Thymus (tissue), 11 donors: ENCODE measurements at regions not wholly inside any gene's neighbourhood (a gene's known extent, or its start where the extent isn't known, plus 50 kb on each side); places are given as distances from the start of the nearest gene placed in this dataset.

Source experiments
- DNase-seq, 9 donors: peaks; one replicate each; pipeline ENCODE4 v3.0.0-alpha.2; 2013; ENCODE audit warnings: low spot score in 9 of 9, low read depth in 6 of 9, missing footprints in 1 of 9
- H3K27ac ChIP-seq, 2 donors: one replicate each; pipeline ENCODE4 v1.5.1; 2013; ENCODE audit warnings: control low read depth in 1 of 2, low read depth in 1 of 2, low read length in 1 of 2, mild to moderate bottlenecking in 1 of 2, moderate library complexity in 1 of 2
- H3K27me3 ChIP-seq, 2 donors: one replicate each; pipeline ENCODE4 v1.5.1; 2013; ENCODE audit warnings: low read length in 1 of 2; ENCODE audit not compliant: control insufficient read depth in 2 of 2, insufficient read depth in 1 of 2
- H3K36me3 ChIP-seq, 2 donors: one replicate each; pipeline ENCODE4 v1.5.1; 2013; ENCODE audit warnings: low read length in 1 of 2, mild to moderate bottlenecking in 1 of 2, moderate library complexity in 1 of 2; ENCODE audit not compliant: control insufficient read depth in 2 of 2, insufficient read depth in 2 of 2
- H3K4me1 ChIP-seq, 2 donors: one replicate each; pipeline ENCODE4 v1.5.1; 2013; ENCODE audit warnings: low read length in 2 of 2; ENCODE audit not compliant: control insufficient read depth in 2 of 2, insufficient read depth in 2 of 2
- H3K4me3 ChIP-seq, 2 donors: one replicate each; pipeline ENCODE4 v1.5.1; 2013; ENCODE audit warnings: low read length in 2 of 2, control low read depth in 1 of 2, mild to moderate bottlenecking in 1 of 2
- H3K9me3 ChIP-seq, 2 donors: one replicate each; pipeline ENCODE4 v1.5.1; 2013; ENCODE audit warnings: low read length in 1 of 2, mild to moderate bottlenecking in 1 of 2; ENCODE audit not compliant: control insufficient read depth in 2 of 2, insufficient read depth in 1 of 2
- donor health status: healthy.

GRCh38 chr4:176014583-176015108 lies 51.0 kb upstream of the WDR17 start:
- Histone ChIP-seq H3K4me3 (no peak overlapping the region), H3K27ac (no peak overlapping the region), H3K9me3 (no peaks in the 10 kb centered on the region), H3K4me1 (no peaks in the 10 kb centered on the region), H3K36me3 (no peaks in the 10 kb centered on the region), H3K27me3 (no peaks in the 10 kb centered on the region)
- no peak for DNase-seq
